BE2C (cell line): ENCODE measurements at regions not wholly inside any gene's neighbourhood (a gene's known extent, or its start where the extent isn't known, plus 50 kb on each side); places are given as distances from the start of the nearest gene placed in this dataset.
A peak's percentile ranks its signal among the peaks of the same experiment; 100 is the strongest.
"Not testable (repeated sequence)": the region's sequence is repeated elsewhere in the genome, so short reads cannot be mapped to it uniquely, and the experiment has no call there.

Source experiments
- DNase-seq: peaks from one replicate; pipeline ENCODE4 v3.0.0-alpha.2; 2020
- H3K27me3 ChIP-seq: fragments of 250-450 bp; sonication (Bioruptor Pico); 2 replicates; pipeline ENCODE4 v1.5.1; 2020; ENCODE audit warnings: mild to moderate bottlenecking
- H3K36me3 ChIP-seq: fragments of 250-450 bp; sonication (Bioruptor Pico); 2 replicates; pipeline ENCODE4 v1.5.1; 2020; ENCODE audit warnings: mild to moderate bottlenecking
- H3K4me1 ChIP-seq: fragments of 250-450 bp; sonication (Bioruptor Pico); 2 replicates; pipeline ENCODE4 v1.5.1; 2020
- H3K4me3 ChIP-seq: 2 replicates; pipeline ENCODE4 v1.5.1; 2011; ENCODE audit warnings: low read depth, low read length
- H3K9me3 ChIP-seq: fragments of 250-450 bp; sonication (Bioruptor Pico); 2 replicates; pipeline ENCODE4 v1.5.1; 2020
- TF ChIP-seq, protein P1 (sequence below): IDR thresholded peaks from 2 replicates; pipeline ENCODE4 v1.5.1; 2012; ENCODE audit warnings: mild to moderate bottlenecking, low read depth, low read length

- Histone ChIP-seq H3K27me3 (no peaks in the 10 kb centered on the region), H3K9me3 (no peaks in the 10 kb centered on the region), H3K36me3 (no peaks in the 10 kb centered on the region), H3K4me1 (no peaks in the 10 kb centered on the region), H3K4me3 (no peak overlapping the region)
- TF ChIP-seq, protein P1, sequence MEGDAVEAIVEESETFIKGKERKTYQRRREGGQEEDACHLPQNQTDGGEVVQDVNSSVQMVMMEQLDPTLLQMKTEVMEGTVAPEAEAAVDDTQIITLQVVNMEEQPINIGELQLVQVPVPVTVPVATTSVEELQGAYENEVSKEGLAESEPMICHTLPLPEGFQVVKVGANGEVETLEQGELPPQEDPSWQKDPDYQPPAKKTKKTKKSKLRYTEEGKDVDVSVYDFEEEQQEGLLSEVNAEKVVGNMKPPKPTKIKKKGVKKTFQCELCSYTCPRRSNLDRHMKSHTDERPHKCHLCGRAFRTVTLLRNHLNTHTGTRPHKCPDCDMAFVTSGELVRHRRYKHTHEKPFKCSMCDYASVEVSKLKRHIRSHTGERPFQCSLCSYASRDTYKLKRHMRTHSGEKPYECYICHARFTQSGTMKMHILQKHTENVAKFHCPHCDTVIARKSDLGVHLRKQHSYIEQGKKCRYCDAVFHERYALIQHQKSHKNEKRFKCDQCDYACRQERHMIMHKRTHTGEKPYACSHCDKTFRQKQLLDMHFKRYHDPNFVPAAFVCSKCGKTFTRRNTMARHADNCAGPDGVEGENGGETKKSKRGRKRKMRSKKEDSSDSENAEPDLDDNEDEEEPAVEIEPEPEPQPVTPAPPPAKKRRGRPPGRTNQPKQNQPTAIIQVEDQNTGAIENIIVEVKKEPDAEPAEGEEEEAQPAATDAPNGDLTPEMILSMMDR = no peak
- DNase-seq = no peak
These were observed 117.0 kb upstream of the ALX4 start for GRCh38 chr11:44426958-44427357.

DNA sequence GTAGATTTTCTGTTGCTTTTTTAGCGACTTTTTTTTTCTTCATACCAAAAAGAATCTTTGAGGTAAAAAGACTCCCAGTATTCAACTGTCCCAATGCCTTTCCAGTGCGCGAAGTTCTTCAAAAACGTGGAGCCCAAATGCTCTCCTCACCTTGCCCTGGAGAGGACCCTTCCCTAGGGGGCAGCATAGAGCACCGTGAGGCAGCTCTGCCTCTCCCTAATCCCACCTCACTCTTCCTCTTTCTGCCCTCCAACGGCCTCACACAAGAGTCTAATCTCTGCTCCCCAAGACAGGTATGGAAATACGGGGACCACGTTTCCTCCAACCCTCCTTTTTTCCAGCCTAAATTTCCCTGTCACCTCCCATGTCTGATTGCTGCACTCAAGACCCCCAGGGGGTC, 117.5 kb upstream of the ALX4 start:
- H3K27me3 ChIP-seq = no peaks in the 10 kb centered on the region
- peak; percentile 14 for DNase-seq
- no peaks in the 10 kb centered on the region for H3K36me3 ChIP-seq
- no peaks in the 10 kb centered on the region for H3K9me3 ChIP-seq
- no peak overlapping the region for H3K4me3 ChIP-seq
- TF ChIP-seq, protein P1 = peak; percentile 46
- no peaks in the 10 kb centered on the region for H3K4me1 ChIP-seq

- no peaks in the 10 kb centered on the region for H3K4me1 ChIP-seq
These were observed 120.2 kb upstream of the ALX4 start for GRCh38 chr11:44430140-44430539.

GRCh38 chr11:44434191-44434590, 124.3 kb upstream of the ALX4 start:
- Histone ChIP-seq H3K27me3 (no peaks in the 10 kb centered on the region), H3K9me3 (no peaks in the 10 kb centered on the region), H3K4me1 (no peaks in the 10 kb centered on the region), H3K36me3 (no peaks in the 10 kb centered on the region), H3K4me3 (no peak overlapping the region)
- DNase-seq = no peak
- TF ChIP-seq, protein P1 = no peak

More at GRCh38 chr11:44430140-44430539, 120.2 kb upstream of the ALX4 start:
- Histone ChIP-seq H3K4me3 (no peak overlapping the region), H3K27me3 (no peaks in the 10 kb centered on the region), H3K36me3 (no peaks in the 10 kb centered on the region), H3K9me3 (no peaks in the 10 kb centered on the region)
- DNase-seq = no peak
- TF ChIP-seq, protein P1 = no peak

- no peaks in the 10 kb centered on the region for H3K36me3 ChIP-seq
- H3K4me1 ChIP-seq = no peaks in the 10 kb centered on the region
- no peaks in the 10 kb centered on the region for H3K27me3 ChIP-seq
- TF ChIP-seq, protein P1 = no peak
- no peak overlapping the region for H3K4me3 ChIP-seq
- DNase-seq = no peak
- no peaks in the 10 kb centered on the region for H3K9me3 ChIP-seq
These were observed 127.2 kb upstream of the ALX4 start for GRCh38 chr11:44437122-44437521.

- not testable (repeated sequence) for H3K4me3 ChIP-seq, H3K4me1 ChIP-seq, H3K36me3 ChIP-seq, H3K9me3 ChIP-seq, DNase-seq, H3K27me3 ChIP-seq
These were observed 122.4 kb upstream of the CD82 start for GRCh38 chr11:44442893-44443673.
